Sigmoid colon (tissue), 6 donors: ENCODE measurements at regions not wholly inside any gene's neighbourhood (a gene's known extent, or its start where the extent isn't known, plus 50 kb on each side); places are given as distances from the start of the nearest gene placed in this dataset.

Experiments used
- DNase-seq: peaks from one replicate; pipeline ENCODE4 v3.0.0-alpha.2; 2019
- H3K27ac ChIP-seq, 4 donors: fragments of 200-600 bp; sonication (generic); one replicate each; pipeline ENCODE4 v1.5.1; 2016 to 2019; ENCODE audit warnings: mild to moderate bottlenecking in 1 of 4
- H3K27me3 ChIP-seq, 3 donors: fragments of 200-600 bp; sonication (generic); one replicate each; pipeline ENCODE4 v1.5.1; 2019; ENCODE audit warnings: mild to moderate bottlenecking in 1 of 3
- H3K36me3 ChIP-seq, 4 donors: fragments of 200-600 bp; sonication (generic); one replicate each; pipeline ENCODE4 v1.5.1; 2016 to 2019
- H3K4me1 ChIP-seq, 4 donors: fragments of 200-600 bp; sonication (generic); one replicate each; pipeline ENCODE4 v1.5.1; 2017 to 2019
- H3K4me3 ChIP-seq, 4 donors: fragments of 200-600 bp; sonication (generic); one replicate each; pipeline ENCODE4 v1.5.1; 2017 to 2019; ENCODE audit warnings: mild to moderate bottlenecking in 2 of 4, moderate library complexity in 1 of 4
- H3K9me3 ChIP-seq, 4 donors: fragments of 200-600 bp in 3 of 4; sonication (generic) in 3 of 4; one replicate each; pipeline versions ENCODE4 v1.5.1 to v1.6.1; 2013 to 2019
- CTCF ChIP-seq, 4 experiments: fragments of 450-650 bp in 3 of 4; fragments of 200-600 bp in 1 of 4; IDR thresholded peaks; one replicate each; pipeline ENCODE4 v1.5.1; 2016 to 2019; ENCODE audit warnings: antibody characterized with exemption in 4 of 4, mild to moderate bottlenecking in 3 of 4, moderate library complexity in 2 of 4
- EP300 ChIP-seq, 4 donors: sonication (generic); formaldehyde crosslinking; IDR thresholded peaks; one replicate each; pipeline ENCODE4 v1.6.1; 2017; ENCODE audit warnings: antibody characterized with exemption in 4 of 4
- POLR2A ChIP-seq, 2 donors: fragments of 450-650 bp; IDR thresholded peaks; one replicate each; pipeline ENCODE4 v1.6.1; 2016; ENCODE audit warnings: antibody characterized with exemption in 2 of 2, mild to moderate bottlenecking in 2 of 2, moderate library complexity in 2 of 2
- POLR2AphosphoS5 ChIP-seq, 4 donors: sonication (generic); formaldehyde crosslinking; IDR thresholded peaks; one replicate each; pipeline ENCODE4 v1.6.1; 2017; ENCODE audit warnings: antibody characterized with exemption in 4 of 4
- WGBS, 2 donors: extraction: QIAGEN DNeasy Blood & Tissue Kit; methylation state at CpG; one replicate each; pipeline ENCODE4 v1.1.7; 2013; 5-methylcytosine and 5-hydroxymethylcytosine counted together
- intact Hi-C: fragments of 100-400 bp; cut with DNase I; formaldehyde crosslinking; loops from one replicate; pipeline ENCODE4 v1.15.1; 2023
- donor health status: healthy with polysubstance abuse.
- donor health status: healthy.

GRCh38 chr1:55579332-55580001 lies 364.3 kb upstream of the USP24 start:
- intact Hi-C loops, result loop anchor here (2.0 to 5.0 kb wide), 3 partner anchors 55 to 1003 kb away; no protein-coding TSS in a partner anchor

DNA sequence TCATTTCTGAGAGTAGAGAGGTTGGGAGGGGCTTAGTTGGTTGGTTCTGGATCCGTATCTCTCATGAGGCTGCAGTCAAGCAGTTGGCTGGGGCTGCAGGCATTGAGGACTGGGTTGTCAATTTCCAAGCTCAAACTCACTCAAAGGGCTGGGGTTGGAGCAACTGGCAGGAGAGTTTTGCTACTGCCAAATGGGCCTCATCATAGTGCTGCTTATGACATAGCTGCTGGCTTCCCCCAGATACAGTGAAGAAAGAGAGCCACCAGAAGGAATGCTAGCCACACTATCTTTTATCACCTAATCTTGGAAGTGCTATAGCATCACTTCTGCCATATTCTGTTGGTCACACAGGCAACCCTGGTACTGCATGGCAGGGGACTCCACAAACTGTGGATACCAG lies 363.5 kb upstream of the USP24 start:
- H3K9me3 ChIP-seq, result no peaks in the 10 kb centered on the region
- H3K36me3 ChIP-seq, result no peaks in the 10 kb centered on the region
- H3K27ac ChIP-seq, result no peak overlapping the region
- 90 to 93% methylated on average over 1 of the region's 1 CpG for WGBS, 2 donors
- no peak for TF ChIP-seq POLR2A (IDR thresholded peaks at IDR 0.05)
- no peak for TF ChIP-seq POLR2AphosphoS5 (IDR thresholded peaks at IDR 0.05)
- TF ChIP-seq CTCF (IDR thresholded peaks at IDR 0.05), result no peak
- TF ChIP-seq EP300 (IDR thresholded peaks at IDR 0.05), result no peak
- H3K4me1 ChIP-seq, result peaks cover 0 to 40% (median 27%) of the 10 kb centered on the region in 4 donors
- no peak for DNase-seq
- H3K27me3 ChIP-seq, result no peaks in the 10 kb centered on the region
- intact Hi-C loops, result no loop called here
- no peak overlapping the region for H3K4me3 ChIP-seq

More at GRCh38 chr1:55579332-55580001, 364.3 kb upstream of the USP24 start:
- WGBS, 2 donors, result 85 to 91% methylated on average over 3 of the region's 3 CpGs
- H3K27ac ChIP-seq, result peak overlapping the region in 2 of 4 donors; percentile 4 to 69
- TF ChIP-seq CTCF (IDR thresholded peaks at IDR 0.05), result no peak
- TF ChIP-seq POLR2AphosphoS5 (IDR thresholded peaks at IDR 0.05), result no peak
- TF ChIP-seq EP300 (IDR thresholded peaks at IDR 0.05), result no peak
- no peak for TF ChIP-seq POLR2A (IDR thresholded peaks at IDR 0.05)
- DNase-seq, result no peak
- H3K9me3 ChIP-seq, result no peaks in the 10 kb centered on the region
- peaks cover 0 to 40% (median 27%) of the 10 kb centered on the region in 4 donors for H3K4me1 ChIP-seq
- no peak overlapping the region for H3K4me3 ChIP-seq
- H3K27me3 ChIP-seq, result no peaks in the 10 kb centered on the region
- no peaks in the 10 kb centered on the region for H3K36me3 ChIP-seq

GRCh38 chr1:55575571-55576279 lies 360.6 kb upstream of the USP24 start:
- Histone ChIP-seq H3K36me3 (no peaks in the 10 kb centered on the region), H3K4me3 (no peak overlapping the region), H3K27me3 (no peaks in the 10 kb centered on the region), H3K4me1 (peaks cover 0 to 24% (median 16%) of the 10 kb centered on the region in 4 donors), H3K9me3 (no peaks in the 10 kb centered on the region), H3K27ac (peak overlapping the region in 3 of 4 donors; percentile 3 to 38 (median 15))
- intact Hi-C loops, result no loop called here
- DNase-seq, result peak; percentile 87
- 87 to 91% methylated on average over 4 of the region's 4 CpGs for WGBS, 2 donors
- TF ChIP-seq POLR2A (IDR thresholded peaks at IDR 0.05) (no peak), CTCF (IDR thresholded peaks at IDR 0.05) (no peak), POLR2AphosphoS5 (IDR thresholded peaks at IDR 0.05) (peak in 2 of 4 donors; percentile 20 to 40), EP300 (IDR thresholded peaks at IDR 0.05) (peak in 1 of 4 donors; percentile 38)

- no peak for DNase-seq
- Histone ChIP-seq H3K4me1 (peaks cover 0 to 17% (median 10%) of the 10 kb centered on the region in 4 donors), H3K4me3 (no peak overlapping the region), H3K9me3 (no peaks in the 10 kb centered on the region), H3K27ac (no peak overlapping the region), H3K36me3 (no peaks in the 10 kb centered on the region), H3K27me3 (no peaks in the 10 kb centered on the region)
- WGBS, 2 donors, result 83 to 87% methylated on average over 5 of the region's 5 CpGs
- intact Hi-C loops, result no loop called here
- TF ChIP-seq EP300 (IDR thresholded peaks at IDR 0.05) (no peak), POLR2A (IDR thresholded peaks at IDR 0.05) (no peak), CTCF (IDR thresholded peaks at IDR 0.05) (no peak), POLR2AphosphoS5 (IDR thresholded peaks at IDR 0.05) (no peak)
Measured at GRCh38 chr1:55574691-55575225, 359.6 kb upstream of the USP24 start.
